NCI-H1417 treated with DMSO at 0.1 percent for 48 hours (cell line): ENCODE measurements at regions not wholly inside any gene's neighbourhood (a gene's known extent, or its start where the extent isn't known, plus 50 kb on each side); places are given as distances from the start of the nearest gene placed in this dataset.
"Not testable (repeated sequence)": the region's sequence is repeated elsewhere in the genome, so short reads cannot be mapped to it uniquely, and the experiment has no call there.

Source experiments
- DNase-seq: peaks from one replicate; lab custom pipeline; 2025; lab: John Stamatoyannopoulos, UW

- DNase-seq, result no peak
Observed at GRCh38 chr18:23311351-23312121, 141.6 kb upstream of the RIOK3 start.

GRCh38 chr18:23313379-23313778, 139.7 kb upstream of the RIOK3 start:
- DNase-seq, result no peak

GRCh38 chr18:23314672-23315071, 138.4 kb upstream of the RIOK3 start:
- no peak for DNase-seq

- no peak for DNase-seq
Observed at GRCh38 chr18:23316316-23316715, 136.8 kb upstream of the RIOK3 start.

GRCh38 chr18:23316988-23317387, 136.1 kb upstream of the RIOK3 start:
- DNase-seq, result no peak

- no peak for DNase-seq
Observed at GRCh38 chr18:23317975-23318675, 135.0 kb upstream of the RIOK3 start.

- DNase-seq, result no peak
Observed at GRCh38 chr18:23320709-23321236, 132.3 kb upstream of the RIOK3 start.

GRCh38 chr18:23321996-23322395, 131.1 kb upstream of the RIOK3 start:
- no peak for DNase-seq

- DNase-seq, result no peak
Observed at GRCh38 chr18:23324056-23324811, 128.9 kb upstream of the RIOK3 start.

GRCh38 chr18:23324861-23325260, 128.2 kb upstream of the RIOK3 start:
- DNase-seq, result no peak

GRCh38 chr18:23329671-23330070, 123.4 kb upstream of the RIOK3 start:
- DNase-seq, result not testable (repeated sequence)

GRCh38 chr18:23330423-23330822, 122.7 kb upstream of the RIOK3 start:
- DNase-seq, result no peak

- DNase-seq, result peak; percentile 61
Observed at GRCh38 chr18:23331091-23331920, 121.8 kb upstream of the RIOK3 start.

GRCh38 chr18:23332356-23332755, 120.7 kb upstream of the RIOK3 start:
- DNase-seq, result no peak

GRCh38 chr18:23333827-23334226, 119.3 kb upstream of the RIOK3 start:
- DNase-seq, result no peak

GRCh38 chr18:23334569-23334968, 118.5 kb upstream of the RIOK3 start:
- no peak for DNase-seq

GRCh38 chr18:23336101-23336500, 117.0 kb upstream of the RIOK3 start:
- no peak for DNase-seq

- DNase-seq, result peak; percentile 82
Observed at GRCh38 chr18:23337599-23338444, 115.3 kb upstream of the RIOK3 start.

GRCh38 chr18:23340661-23341060, 112.4 kb upstream of the RIOK3 start:
- no peak for DNase-seq

- DNase-seq, result no peak
Observed at GRCh38 chr18:23341383-23341782, 111.7 kb upstream of the RIOK3 start.

GRCh38 chr18:23341983-23342382, 111.1 kb upstream of the RIOK3 start:
- DNase-seq, result no peak
